Posterior cingulate gyrus (tissue), 11 donors: ENCODE measurements at regions not wholly inside any gene's neighbourhood (a gene's known extent, or its start where the extent isn't known, plus 50 kb on each side); places are given as distances from the start of the nearest gene placed in this dataset.
"Not testable (repeated sequence)": the region's sequence is repeated elsewhere in the genome, so short reads cannot be mapped to it uniquely, and the experiment has no call there.

ENCODE experiments used
- DNase-seq, 10 donors: peaks; one replicate each; pipeline versions ENCODE4 v3.0.0 to v3.0.0-alpha.2; 2020 to 2021; ENCODE audit warnings: mixed read lengths in 3 of 10
- intact Hi-C: fragments of 100-400 bp; cut with DNase I; formaldehyde crosslinking; loops from one replicate; pipeline ENCODE4 v1.15.1; 2023

DNA sequence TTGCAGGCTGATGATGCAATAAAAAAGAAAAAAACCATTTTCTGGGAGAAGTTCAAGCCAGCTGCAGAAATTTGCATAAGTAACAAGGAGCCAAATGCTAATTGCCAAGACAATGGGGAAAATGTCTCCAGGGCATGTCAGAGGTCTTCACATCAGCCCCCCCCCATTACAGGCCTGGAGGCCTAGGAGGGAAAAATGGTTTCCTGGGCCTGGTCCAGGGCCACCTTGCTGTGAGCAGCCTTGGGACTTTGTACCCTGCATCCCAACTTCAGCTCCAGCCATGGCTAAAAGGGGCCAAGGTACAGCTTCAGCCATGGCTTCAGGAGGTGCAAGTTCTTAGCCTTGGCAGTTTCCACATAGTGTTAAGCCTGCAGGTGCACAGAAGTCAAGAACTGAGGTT, 160.0 kb upstream of the IRS4 start:
- intact Hi-C loops, DNase-seq: not testable (repeated sequence)

DNA sequence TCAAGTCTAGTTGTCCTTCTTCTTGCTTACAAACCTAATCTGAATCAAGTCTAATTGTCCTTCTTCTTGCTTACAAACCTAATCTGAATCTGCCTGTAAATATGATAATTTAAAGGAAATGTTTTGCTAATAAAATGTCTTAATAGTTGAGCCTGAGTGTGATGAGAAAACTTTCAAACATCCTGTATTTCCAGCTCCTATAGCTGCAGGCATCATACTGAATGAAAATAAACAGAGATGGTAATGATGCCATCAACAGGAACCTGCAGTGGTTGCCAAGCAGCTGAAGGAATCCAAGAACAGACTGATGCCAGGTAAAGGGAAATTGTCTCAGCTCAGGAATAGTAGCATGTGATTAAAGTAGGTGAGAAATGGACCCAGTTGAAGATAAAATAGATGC, 156.1 kb upstream of the IRS4 start:
- no peak for DNase-seq
- intact Hi-C loops: no loop called here

DNA sequence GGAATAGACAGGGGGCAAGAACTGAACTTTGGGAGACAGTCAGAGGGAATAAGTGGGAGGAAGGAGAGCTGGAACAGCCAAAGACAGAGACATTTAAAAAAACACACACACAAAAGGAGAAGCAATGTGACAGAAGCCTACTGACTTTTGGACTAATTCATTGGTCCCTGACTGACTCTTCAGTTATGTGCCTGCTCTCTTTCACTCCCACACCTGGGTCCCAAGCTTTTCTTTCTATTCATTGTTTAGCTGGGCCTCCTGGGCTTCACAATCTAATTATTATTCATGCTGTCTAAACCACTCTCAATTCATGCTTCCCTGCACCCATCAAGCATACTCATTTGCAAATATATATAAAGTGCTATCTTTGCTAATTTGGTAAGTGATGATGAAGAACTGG, 139.2 kb upstream of the IRS4 start:
- intact Hi-C loops: no loop called here
- DNase-seq: no peak

DNA sequence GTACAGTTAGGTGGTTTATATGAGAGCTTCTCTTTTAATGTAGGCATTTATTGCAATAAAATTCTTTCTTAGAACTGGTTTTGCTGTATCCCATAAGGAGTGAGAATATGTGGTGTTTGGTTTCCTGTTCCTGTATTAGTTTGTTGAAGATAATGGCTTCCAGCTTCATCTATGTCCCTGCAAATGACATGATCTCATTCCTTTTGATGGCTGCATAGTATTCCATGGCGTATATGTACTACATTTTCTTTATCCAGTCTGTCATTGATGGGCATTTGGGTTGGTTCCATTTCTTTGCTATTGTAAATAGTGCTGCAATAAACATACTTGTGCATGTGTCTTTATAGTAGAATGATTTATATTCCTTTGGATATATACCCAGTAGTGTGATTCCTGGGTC, 106.7 kb upstream of the IRS4 start:
- DNase-seq, intact Hi-C loops: not testable (repeated sequence)

DNA sequence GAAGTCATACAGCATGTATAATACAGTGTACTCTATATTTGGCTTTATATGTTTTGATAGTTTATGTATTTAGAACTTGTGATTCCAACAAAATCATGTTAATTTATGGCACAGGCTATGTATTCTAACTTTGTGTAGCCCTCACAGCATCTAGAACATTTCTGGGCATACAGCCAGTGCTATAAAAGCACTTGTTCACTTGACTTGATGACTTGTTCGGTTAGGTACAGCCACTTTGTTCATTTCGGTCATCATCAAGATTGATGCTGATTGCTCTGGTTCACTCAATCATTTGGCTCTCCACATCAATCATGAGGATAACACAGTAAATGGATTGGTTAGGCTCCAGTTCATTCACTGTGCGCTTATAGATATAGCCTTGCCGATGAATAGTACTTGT, 97.6 kb upstream of the IRS4 start:
- no peak for DNase-seq
- intact Hi-C loops: no loop called here

DNA sequence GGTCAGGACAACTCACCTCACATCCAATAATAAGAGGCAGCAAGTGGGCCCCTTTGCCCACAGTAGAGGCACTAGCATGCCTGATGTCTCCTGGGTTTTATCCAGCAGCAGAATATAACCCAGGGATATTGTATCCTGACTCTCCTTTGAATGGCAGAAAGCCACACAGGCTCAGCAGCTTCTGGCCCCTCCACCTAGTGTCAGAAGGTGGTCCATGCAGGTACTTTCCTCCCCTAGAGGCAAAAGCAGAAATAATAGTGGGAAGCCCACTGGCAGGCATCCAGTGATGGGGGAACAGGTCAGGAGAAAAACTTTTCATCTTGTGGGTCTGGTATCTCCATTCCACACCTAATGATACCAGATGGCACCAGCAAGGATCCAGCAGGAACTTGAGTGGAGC, 75.5 kb upstream of the IRS4 start:
- no peak for DNase-seq
- intact Hi-C loops: no loop called here

DNA sequence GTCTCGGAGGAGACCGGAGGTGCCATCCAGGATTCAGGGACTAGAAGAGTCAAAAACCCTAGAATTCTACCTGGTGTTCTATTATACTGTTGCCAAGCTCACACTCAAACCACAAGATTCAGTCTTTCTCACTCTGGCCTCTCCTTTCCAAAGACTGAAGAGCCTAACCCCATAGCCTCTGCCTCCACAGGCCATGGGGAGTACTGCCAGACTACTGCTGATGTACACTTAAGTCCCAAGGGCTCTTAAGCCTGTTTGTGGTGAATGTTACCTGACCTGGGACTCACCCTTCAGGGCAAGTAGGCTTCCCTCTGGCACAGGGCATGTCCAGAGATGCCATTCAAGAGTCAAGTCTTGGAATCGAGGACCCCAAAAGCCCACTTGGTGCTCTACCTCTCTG, 58.9 kb upstream of the IRS4 start:
- intact Hi-C loops: no loop called here
- no peak for DNase-seq
